ENCODE measurements at regions not wholly inside any gene's neighbourhood (a gene's known extent, or its start where the extent isn't known, plus 50 kb on each side); places are given as distances from the start of the nearest gene placed in this dataset.

DNA sequence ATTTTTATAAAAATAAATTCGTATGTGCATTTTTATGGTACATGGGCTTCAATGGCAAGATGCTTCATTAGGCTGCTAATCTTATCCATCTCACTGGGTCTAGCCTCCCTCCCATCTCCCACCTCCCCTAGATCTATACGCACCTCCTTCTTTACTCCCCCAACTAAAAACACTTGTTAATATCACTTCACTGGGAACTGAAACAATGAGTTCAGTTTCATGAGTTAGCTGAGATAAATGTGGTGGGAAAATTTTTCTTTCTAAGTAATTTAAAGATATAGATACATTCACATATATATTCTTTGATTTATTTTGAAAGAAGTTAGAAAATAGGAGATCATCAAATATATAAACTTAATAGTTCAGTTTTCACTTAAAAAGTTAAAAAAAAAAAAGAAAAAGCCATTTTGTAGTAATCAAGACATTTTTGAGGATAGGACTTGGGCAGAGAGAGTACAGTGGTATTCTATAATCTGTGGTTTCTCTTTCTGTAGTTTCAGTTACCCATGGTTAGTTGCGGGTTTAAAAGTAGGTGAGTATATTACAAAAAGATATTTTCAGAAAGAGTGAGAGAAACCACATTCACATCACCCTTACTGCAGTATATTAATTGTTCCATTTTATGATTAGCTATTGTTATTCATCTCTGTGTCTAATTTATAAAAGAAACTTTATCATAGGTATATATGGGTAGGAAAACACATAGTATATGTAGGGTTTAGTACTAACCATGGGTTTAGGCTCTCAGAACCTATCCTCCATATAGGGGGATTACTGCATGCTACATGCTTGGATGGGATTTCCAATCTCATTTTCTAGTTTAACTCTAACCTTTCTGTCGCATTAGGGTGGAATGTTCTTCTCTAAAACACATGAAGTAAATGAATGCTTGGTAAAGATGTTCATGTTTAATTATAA lies 316.0 kb upstream of the CBLB start:
- DNase-seq, result no peak

DNA sequence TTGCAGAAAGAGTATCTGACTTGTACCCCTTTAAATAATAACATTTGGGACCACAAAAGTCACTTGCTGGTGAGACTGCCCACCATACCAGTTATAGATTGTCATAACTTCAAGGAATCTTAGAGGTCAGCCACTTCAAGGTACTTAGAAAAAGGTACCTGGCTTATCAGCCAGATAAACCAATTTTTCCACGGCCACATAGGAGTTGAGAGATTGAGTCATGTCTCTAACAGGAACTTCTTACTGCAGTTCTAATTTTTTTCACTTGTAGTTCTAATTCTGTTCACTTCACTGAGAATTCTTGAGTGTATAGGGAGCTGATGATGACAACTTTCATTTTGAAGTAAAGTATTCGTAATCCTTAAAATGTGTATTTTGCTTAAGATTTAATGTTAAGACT lies 317.1 kb upstream of the CBLB start:
- DNase-seq, result no peak

DNA sequence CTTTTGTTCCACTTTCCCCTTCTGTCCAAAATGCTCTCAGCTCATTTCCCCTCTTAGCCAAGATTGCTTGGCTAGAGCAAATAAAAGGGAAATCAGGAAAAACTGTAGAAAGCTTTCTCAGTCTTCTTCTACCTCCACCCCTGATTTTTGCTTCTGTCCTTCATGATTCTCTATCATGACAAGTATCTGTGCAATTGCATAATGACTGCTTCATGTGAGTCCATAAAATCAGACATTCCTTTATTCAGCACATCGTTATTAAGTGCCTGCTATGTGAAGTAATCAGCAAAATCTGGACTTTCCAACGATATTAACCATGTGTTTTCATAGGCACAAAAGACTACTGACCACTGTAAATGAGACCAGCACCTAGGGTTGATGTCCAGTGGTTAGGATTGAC lies 321.5 kb upstream of the CBLB start:
- DNase-seq, result no peak

DNA sequence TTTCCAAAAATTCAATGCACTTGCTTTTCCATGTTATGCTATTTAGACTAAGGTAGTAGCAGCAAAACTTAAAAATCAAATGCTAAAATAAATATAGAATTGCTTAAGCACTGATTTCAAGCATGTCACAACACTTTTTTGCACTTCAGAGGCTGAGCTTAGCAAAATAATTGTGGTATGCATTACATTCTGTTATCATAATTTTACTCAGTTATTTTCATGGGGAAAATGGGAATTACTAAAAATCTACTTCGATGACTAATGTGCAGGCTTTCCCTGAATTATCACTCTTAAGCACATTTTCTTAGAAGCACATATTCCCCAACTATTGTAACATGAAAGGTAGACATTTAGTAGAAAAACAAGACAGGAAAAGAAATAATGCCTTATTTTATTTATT lies 322.4 kb upstream of the CBLB start:
- no peak for DNase-seq

DNA sequence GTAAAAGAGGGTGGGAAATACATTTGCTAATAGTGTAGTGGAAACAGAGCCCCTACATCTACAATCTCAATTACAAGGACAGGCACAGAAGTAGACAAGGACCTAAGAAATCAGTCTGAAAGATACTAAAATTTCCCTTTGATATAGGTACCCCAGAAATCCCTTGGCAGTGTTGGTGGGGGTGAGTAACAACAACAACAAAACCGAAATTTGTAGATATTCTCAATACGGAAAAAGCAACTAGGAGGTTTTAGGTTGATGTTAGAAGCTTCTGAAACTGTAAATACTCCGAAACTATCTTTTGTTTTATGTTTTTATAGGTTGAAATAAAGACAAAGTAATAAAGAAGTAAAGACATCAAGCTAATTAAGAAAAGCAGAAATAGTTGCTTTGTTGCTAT lies 323.1 kb upstream of the CBLB start:
- DNase-seq, result no peak

DNA sequence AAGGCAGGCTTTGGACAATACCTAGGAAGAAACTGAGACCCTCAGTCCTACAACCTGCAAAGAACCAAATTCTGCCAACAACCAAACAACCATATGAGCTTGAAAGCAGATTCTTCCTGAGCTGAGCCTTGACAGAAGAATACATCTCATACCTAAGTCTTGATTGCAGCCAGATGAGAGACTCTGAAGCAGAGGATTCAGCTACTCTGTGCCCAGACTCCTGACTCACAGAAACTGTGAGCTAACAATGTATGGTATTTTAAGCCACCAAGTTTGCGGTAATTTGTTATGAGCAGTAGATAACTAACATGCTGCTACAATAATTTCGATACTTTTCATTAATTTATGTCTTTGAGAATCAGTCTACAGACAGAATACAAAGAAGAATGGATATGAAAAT lies 325.1 kb upstream of the CBLB start:
- DNase-seq, result no peak

DNA sequence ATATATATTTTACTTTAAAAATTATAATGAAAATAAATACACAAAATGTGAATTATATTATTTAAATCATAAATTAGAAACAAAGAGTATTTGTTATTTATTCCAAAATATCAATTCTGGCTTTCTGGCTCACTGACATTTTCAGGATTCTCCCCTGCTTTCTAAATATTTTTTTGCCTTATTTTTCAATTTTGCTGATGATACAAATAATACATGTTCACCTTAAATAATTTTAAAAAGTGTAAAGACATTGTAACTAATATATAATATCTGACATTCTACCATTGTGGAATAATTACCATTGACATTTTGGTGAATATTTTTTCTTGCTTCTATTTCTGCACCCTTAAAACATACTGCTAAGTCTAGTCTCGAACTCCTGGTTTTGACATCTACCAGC lies 325.9 kb upstream of the CBLB start:
- no peak for DNase-seq

- DNase-seq, result no peak
These were observed 328.9 kb upstream of the CBLB start for GRCh38 chr3:106197532-106198194.

- DNase-seq, result no peak
These were observed 335.5 kb upstream of the CBLB start for GRCh38 chr3:106204160-106204868.

- DNase-seq, result peak; percentile 63
These were observed 337.3 kb upstream of the CBLB start for GRCh38 chr3:106206146-106206545.

DNA sequence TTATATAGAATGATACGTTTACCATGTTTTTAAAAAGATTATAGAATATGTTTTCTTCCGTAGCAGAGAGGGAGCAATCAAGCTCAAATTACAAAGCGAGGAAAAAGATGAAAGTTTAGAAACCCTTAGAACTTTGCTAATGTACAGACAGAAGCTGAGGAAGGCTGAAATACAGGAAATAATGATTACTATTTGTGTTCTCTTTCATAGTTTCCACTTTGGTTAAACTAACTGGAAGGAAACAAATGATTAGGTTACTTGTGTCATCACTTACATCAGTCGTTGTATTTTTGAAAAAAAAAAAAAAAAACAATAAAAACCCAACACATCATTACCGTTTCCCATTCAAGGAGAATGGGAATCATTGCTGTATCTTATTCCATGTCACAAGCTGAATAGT lies 337.8 kb upstream of the CBLB start:
- DNase-seq, result no peak

GRCh38 chr3:106208251-106208650 lies 339.4 kb upstream of the CBLB start:
- no peak for DNase-seq

- peak; percentile 26 for DNase-seq
These were observed 340.2 kb upstream of the CBLB start for GRCh38 chr3:106208967-106209366.

DNA sequence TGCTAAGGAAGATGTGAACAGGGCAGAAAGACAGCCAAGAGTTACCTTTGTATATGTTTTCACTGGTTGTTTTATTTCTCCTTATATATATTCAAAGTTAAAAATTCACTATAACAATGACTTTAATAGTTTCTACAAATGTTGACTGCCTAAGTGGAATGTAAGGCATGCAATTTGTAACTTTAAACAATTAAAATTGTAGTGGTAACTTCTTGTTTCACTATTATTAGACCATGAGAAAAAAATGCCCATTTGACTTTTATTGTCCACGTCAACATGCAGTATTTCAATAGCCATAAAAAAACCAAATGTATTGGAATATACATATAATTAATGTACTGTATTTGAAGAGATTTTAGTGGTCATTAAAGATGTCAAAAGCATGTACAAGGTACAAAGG lies 340.7 kb upstream of the CBLB start:
- no peak for DNase-seq

DNA sequence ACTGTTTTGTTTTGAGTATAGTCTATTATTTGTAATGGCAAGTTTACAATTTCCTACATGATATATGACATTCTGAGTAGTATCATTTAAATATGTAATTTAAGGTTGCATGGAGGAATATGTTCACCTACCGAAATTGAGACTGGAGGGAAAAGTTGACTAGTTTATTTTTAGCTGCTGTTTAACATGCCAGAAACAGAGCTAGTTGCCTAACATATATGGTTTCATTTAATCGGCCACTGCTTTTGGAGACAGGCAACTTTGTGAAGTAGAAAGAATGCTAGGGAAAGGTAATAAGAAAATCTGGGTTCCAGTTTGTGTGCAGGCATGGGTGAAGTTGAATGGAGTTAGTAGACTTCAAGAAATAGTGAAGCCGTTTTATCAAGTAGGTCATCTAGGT lies 342.1 kb upstream of the CBLB start:
- no peak for DNase-seq

DNA sequence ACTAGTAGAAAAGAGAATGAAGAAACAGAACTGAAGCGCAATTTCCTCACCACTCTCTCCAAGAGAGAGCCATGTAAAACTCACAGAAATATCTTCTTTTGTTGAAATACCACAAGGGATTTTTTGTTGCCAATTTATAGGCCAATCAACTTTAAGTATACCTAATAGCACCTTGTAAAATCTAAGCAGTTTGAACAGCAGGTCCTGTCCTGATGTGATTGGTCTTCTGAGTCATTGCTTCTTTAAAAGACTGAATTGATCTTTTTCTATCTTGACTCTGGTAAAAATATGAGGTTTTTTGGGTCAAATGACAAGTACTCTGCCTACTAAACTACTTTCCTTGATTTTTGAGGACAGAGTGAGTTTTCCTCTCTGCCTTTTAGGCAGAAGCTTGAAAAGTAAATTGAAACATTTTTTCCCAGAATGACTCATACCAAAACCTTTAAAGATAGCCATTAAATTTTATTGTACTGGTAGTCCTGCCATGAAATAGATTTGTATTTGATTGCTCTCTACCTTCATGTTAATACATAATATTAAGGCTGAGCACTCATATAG lies 343.9 kb upstream of the CBLB start:
- DNase-seq, result peak; percentile 18

GRCh38 chr3:106213954-106214353 lies 345.1 kb upstream of the CBLB start:
- no peak for DNase-seq

DNA sequence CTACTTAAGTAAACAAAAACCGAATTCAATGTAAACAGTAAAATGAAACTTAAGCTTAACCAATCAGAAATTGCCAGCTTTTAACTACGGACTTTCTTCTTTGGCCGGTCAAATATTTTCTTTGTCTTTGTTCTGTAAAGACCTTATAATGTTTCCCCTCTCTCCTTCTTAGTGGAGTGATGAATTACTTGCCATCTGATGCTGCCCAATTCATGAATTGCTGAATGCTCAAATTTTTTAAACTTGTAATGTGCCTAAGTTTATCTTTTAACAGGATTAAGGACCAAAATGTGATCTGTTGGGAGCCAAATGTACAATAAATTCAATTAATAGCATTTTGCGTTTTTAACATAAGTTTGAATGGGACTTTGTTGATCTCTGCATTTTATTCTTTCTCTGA lies 345.8 kb upstream of the CBLB start:
- DNase-seq, result no peak

- DNase-seq, result no peak
These were observed 346.2 kb upstream of the CBLB start for GRCh38 chr3:106215047-106215446.

DNA sequence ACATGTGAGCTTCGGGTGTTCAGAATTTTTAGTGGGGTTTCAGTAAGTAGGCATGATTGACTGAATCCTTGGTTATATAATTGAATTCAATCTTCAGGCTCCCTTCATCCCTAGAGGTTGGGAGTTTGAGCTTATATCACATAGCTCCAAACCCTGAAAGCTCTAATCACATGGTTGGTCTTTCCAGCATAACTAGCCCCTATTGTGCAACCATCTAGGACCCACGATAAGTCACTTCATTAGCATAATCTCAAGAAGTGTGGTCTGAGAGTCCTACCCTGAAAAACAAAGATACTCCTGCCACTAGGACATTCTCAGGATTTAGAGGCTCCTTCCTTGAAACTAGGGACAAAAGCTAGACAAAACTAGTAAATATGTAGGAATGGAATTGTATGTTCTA lies 348.9 kb upstream of the CBLB start:
- no peak for DNase-seq

GRCh38 chr3:106227068-106227467 lies 358.3 kb upstream of the CBLB start:
- DNase-seq, result no peak

DNA sequence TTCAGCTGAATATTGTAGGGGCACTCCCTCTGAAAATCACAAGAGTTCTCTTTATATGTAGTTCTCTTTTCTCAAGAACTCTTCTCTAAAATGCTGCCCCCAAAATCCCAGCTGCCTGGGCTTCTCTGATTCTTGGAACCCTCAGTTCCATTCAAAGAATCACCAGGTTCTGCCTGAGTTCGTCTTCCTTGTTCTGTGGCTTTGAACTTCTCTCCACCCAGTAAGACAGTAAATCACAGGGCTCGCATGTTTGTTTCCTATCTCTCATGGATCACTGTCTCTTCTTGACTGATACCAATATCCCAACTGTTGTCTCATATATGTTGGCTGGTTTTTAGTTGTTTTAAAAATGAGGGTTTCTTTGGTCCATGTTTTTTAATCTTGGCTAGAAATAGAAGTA lies 359.5 kb upstream of the CBLB start:
- no peak for DNase-seq

DNA sequence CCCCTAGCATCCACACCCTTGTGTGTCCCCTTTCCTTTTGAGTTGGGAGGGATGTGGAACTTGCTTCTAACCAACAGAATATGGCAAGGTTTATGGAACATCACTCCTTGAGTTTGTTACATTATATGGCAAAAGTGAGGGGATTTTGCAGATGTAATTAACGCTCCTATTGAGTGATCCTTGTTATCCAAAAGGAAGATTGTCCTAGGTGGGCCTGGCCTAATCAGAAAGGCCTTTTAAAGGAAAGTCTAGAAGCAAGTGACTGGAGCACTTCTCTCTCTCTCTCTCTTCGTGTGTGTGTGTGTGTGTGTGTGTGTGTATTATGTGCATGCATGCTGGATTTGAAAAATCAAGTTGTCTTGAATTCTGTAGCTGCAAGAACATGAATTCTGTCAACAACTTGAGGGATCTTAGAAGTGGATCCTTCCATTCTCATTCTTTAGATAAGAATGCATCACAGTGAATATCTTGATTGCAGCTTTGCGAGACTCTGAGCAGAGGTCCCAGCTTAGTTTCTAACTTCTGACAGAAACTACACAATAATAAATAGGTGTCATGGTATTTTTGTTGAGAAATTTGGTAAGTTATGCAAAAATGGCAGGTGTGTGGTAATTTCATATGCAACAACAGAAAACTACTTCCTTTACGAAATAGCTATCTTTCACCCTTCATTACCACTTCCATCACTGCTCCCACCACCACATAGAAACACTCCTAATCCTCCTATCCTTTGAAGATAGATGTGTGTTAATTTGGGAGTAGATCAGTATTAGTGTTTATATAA lies 360.9 kb upstream of the CBLB start:
- DNase-seq, result no peak

Measured in NCI-H69 (cell line).